COR-L47 (cell line): ENCODE measurements at regions not wholly inside any gene's neighbourhood (a gene's known extent, or its start where the extent isn't known, plus 50 kb on each side); places are given as distances from the start of the nearest gene placed in this dataset.

Experiments used
- DNase-seq: peaks from one replicate; lab custom pipeline; 2025; lab: John Stamatoyannopoulos, UW

GRCh38 chr21:24729568-24729967, 877.7 kb downstream of the MRPL39 start:
- no peak for DNase-seq

GRCh38 chr21:24727803-24728440, 879.4 kb downstream of the MRPL39 start:
- no peak for DNase-seq

- no peak for DNase-seq
Observed at GRCh38 chr21:24716281-24716918, 890.9 kb downstream of the MRPL39 start.

- no peak for DNase-seq
Observed at GRCh38 chr21:24714646-24715200, 892.6 kb downstream of the MRPL39 start.

- DNase-seq: no peak
Observed at GRCh38 chr21:24705201-24705600, 902.1 kb downstream of the MRPL39 start.

- DNase-seq: no peak
Observed at GRCh38 chr21:24693779-24694178, 913.5 kb downstream of the MRPL39 start.

- DNase-seq: no peak
Observed at GRCh38 chr21:24681456-24681855, 925.8 kb downstream of the MRPL39 start.

- no peak for DNase-seq
Observed at GRCh38 chr21:24671901-24672300, 935.4 kb downstream of the MRPL39 start.

- DNase-seq: no peak
Observed at GRCh38 chr21:24658926-24659325, 948.4 kb downstream of the MRPL39 start.

- peak; percentile 27 for DNase-seq
Observed at GRCh38 chr21:24658026-24658425, 949.3 kb downstream of the MRPL39 start.

GRCh38 chr21:24649691-24650090, 957.6 kb downstream of the MRPL39 start:
- no peak for DNase-seq

GRCh38 chr21:24636696-24637095, 970.6 kb downstream of the MRPL39 start:
- no peak for DNase-seq

GRCh38 chr21:24634749-24635148, 972.5 kb downstream of the MRPL39 start:
- no peak for DNase-seq

GRCh38 chr21:24628536-24628935, 978.7 kb downstream of the MRPL39 start:
- DNase-seq: no peak

GRCh38 chr21:24628046-24628445, 979.2 kb downstream of the MRPL39 start:
- no peak for DNase-seq

GRCh38 chr21:24617819-24618218, 989.5 kb downstream of the MRPL39 start:
- no peak for DNase-seq

- no peak for DNase-seq
Observed at GRCh38 chr21:24594082-24594481, 1013.2 kb downstream of the MRPL39 start.

GRCh38 chr21:24590261-24590660, 1017.0 kb downstream of the MRPL39 start:
- no peak for DNase-seq

- DNase-seq: no peak
Observed at GRCh38 chr21:24583473-24583872, 1023.8 kb downstream of the MRPL39 start.

GRCh38 chr21:24577301-24577700, 1030.0 kb downstream of the MRPL39 start:
- DNase-seq: no peak

- DNase-seq: no peak
Observed at GRCh38 chr21:24561291-24561690, 1046.0 kb downstream of the MRPL39 start.

GRCh38 chr21:24552491-24552890, 1054.8 kb downstream of the MRPL39 start:
- DNase-seq: no peak

GRCh38 chr21:24545807-24546361, 1061.4 kb downstream of the MRPL39 start:
- DNase-seq: no peak
